Gastroesophageal sphincter (tissue), 4 donors: ENCODE measurements at regions not wholly inside any gene's neighbourhood (a gene's known extent, or its start where the extent isn't known, plus 50 kb on each side); places are given as distances from the start of the nearest gene placed in this dataset.
A peak's percentile ranks its signal among the peaks of the same experiment; 100 is the strongest.

Experiments
- ATAC-seq: fragments of 150-250 bp; one replicate; pipeline ENCODE4 v1.9.1; 2016; ENCODE audit warnings: mild to moderate bottlenecking, moderate library complexity
- H3K27ac ChIP-seq, 4 donors: fragments of 200-600 bp; sonication (generic) in 3 of 4; 1 replicate in 3 of 4; 2 replicates in 1 of 4; pipeline ENCODE4 v1.5.1; 2016 to 2019
- H3K27me3 ChIP-seq: fragments of 200-600 bp; sonication (generic); one replicate; pipeline ENCODE4 v1.5.1; 2019
- H3K36me3 ChIP-seq, 2 donors: fragments of 200-600 bp; sonication (generic); one replicate each; pipeline ENCODE4 v1.5.1; 2019; ENCODE audit warnings: control low read depth in 1 of 2
- H3K4me1 ChIP-seq, 3 donors: fragments of 200-600 bp; sonication (generic); 1 replicate in 2 of 3; 2 replicates in 1 of 3; pipeline ENCODE4 v1.5.1; 2016 to 2019; ENCODE audit warnings: control low read depth in 2 of 3
- H3K4me3 ChIP-seq, 2 donors: fragments of 200-600 bp; sonication (generic); one replicate each; pipeline ENCODE4 v1.5.1; 2019; ENCODE audit warnings: mild to moderate bottlenecking in 1 of 2, moderate library complexity in 1 of 2
- H3K9me3 ChIP-seq, 3 donors: fragments of 200-600 bp; sonication (generic); one replicate each; pipeline ENCODE4 v1.5.1; 2017 to 2019; ENCODE audit warnings: control low read depth in 2 of 3
- CTCF ChIP-seq, 4 experiments: fragments of 200-600 bp in 2 of 4; fragments of 450-650 bp in 2 of 4; sonication (generic) in 1 of 4; IDR thresholded peaks; one replicate each; pipeline ENCODE4 v1.5.1; 2017 to 2019; ENCODE audit warnings: antibody characterized with exemption in 4 of 4, mild to moderate bottlenecking in 2 of 4, moderate library complexity in 2 of 4
- EP300 ChIP-seq: sonication (generic); formaldehyde crosslinking; IDR thresholded peaks from one replicate; pipeline ENCODE4 v1.6.1; 2017; ENCODE audit warnings: antibody characterized with exemption, mild to moderate bottlenecking
- POLR2A ChIP-seq, 2 donors: fragments of 450-650 bp; IDR thresholded peaks; one replicate each; pipeline ENCODE4 v1.6.1; 2017; ENCODE audit warnings: antibody characterized with exemption in 2 of 2, mild to moderate bottlenecking in 2 of 2, moderate library complexity in 1 of 2
- POLR2AphosphoS5 ChIP-seq: sonication (generic); formaldehyde crosslinking; IDR thresholded peaks from one replicate; pipeline ENCODE4 v1.6.1; 2017; ENCODE audit warnings: antibody characterized with exemption
- WGBS, 2 donors: methylation state at CpG; one replicate each; pipeline ENCODE4 v1.1.5; 2018; ENCODE audit warnings: low coverage in 1 of 2; 5-methylcytosine and 5-hydroxymethylcytosine counted together

GRCh38 chr18:51884039-51884438, 456.0 kb upstream of the DCC start:
- Histone ChIP-seq H3K4me1 (no peaks in the 10 kb centered on the region), H3K27ac (no peak overlapping the region), H3K4me3 (no peak overlapping the region), H3K9me3 (no peaks in the 10 kb centered on the region), H3K27me3 (no peaks in the 10 kb centered on the region), H3K36me3 (no peaks in the 10 kb centered on the region)
- TF ChIP-seq CTCF (IDR thresholded peaks at IDR 0.05) = no peak
- no peak for TF ChIP-seq EP300
- TF ChIP-seq POLR2A (IDR thresholded peaks at IDR 0.05) = no peak
- WGBS, 2 donors = 82% methylated on average over 2 of the region's 4 CpGs; no CpG with 5 or more reads in 1 of the 2 donors
- ATAC-seq = no peak

- no peak for ATAC-seq
- peaks cover 0 to 10% (median 0%) of the 10 kb centered on the region in 3 donors for H3K4me1 ChIP-seq
- H3K4me3 ChIP-seq = no peak overlapping the region
- no peaks in the 10 kb centered on the region for H3K27me3 ChIP-seq
- H3K36me3 ChIP-seq = no peaks in the 10 kb centered on the region
- H3K9me3 ChIP-seq = no peaks in the 10 kb centered on the region
- WGBS, 2 donors = 39 to 43% methylated on average over 1 to 2 of the region's 3 CpGs
- TF ChIP-seq CTCF (IDR thresholded peaks at IDR 0.05) (no peak), POLR2AphosphoS5 (no peak), POLR2A (IDR thresholded peaks at IDR 0.05) (no peak), EP300 (no peak)
- H3K27ac ChIP-seq = peak overlapping the region in 1 of 4 donors; percentile 47
Measured at GRCh38 chr18:51890762-51891161, 449.2 kb upstream of the DCC start.

- peaks cover 0 to 10% (median 0%) of the 10 kb centered on the region in 3 donors for H3K4me1 ChIP-seq
- WGBS, 2 donors = 50% methylated on average over 1 of the region's 1 CpG; no CpG with 5 or more reads in 1 of the 2 donors
- H3K36me3 ChIP-seq = no peaks in the 10 kb centered on the region
- TF ChIP-seq POLR2AphosphoS5 (no peak), CTCF (IDR thresholded peaks at IDR 0.05) (no peak), POLR2A (IDR thresholded peaks at IDR 0.05) (no peak)
- no peaks in the 10 kb centered on the region for H3K27me3 ChIP-seq
- H3K9me3 ChIP-seq = no peaks in the 10 kb centered on the region
- no peak overlapping the region for H3K27ac ChIP-seq
- no peak overlapping the region for H3K4me3 ChIP-seq
- ATAC-seq = no peak
Measured at GRCh38 chr18:51891876-51892275, 448.1 kb upstream of the DCC start.

GRCh38 chr18:51897884-51898283, 442.1 kb upstream of the DCC start:
- H3K4me3 ChIP-seq = no peak overlapping the region
- no peaks in the 10 kb centered on the region for H3K36me3 ChIP-seq
- no peaks in the 10 kb centered on the region for H3K27me3 ChIP-seq
- H3K4me1 ChIP-seq = no peaks in the 10 kb centered on the region
- ATAC-seq = no peak
- TF ChIP-seq POLR2AphosphoS5 (no peak), CTCF (IDR thresholded peaks at IDR 0.05) (no peak), POLR2A (IDR thresholded peaks at IDR 0.05) (no peak), EP300 (no peak)
- WGBS, 2 donors = 85 to 94% methylated on average over 5 to 6 of the region's 6 CpGs
- peaks cover 0 to 6% (median 0%) of the 10 kb centered on the region in 3 donors for H3K9me3 ChIP-seq
- no peak overlapping the region for H3K27ac ChIP-seq

GRCh38 chr18:51907687-51908597, 432.1 kb upstream of the DCC start:
- H3K4me3 ChIP-seq = no peak overlapping the region
- H3K36me3 ChIP-seq = no peaks in the 10 kb centered on the region
- H3K27ac ChIP-seq = no peak overlapping the region
- H3K27me3 ChIP-seq = no peaks in the 10 kb centered on the region
- no peaks in the 10 kb centered on the region for H3K9me3 ChIP-seq
- H3K4me1 ChIP-seq = no peaks in the 10 kb centered on the region
- WGBS, 2 donors = 71 to 88% methylated on average over 7 of the region's 7 CpGs
- TF ChIP-seq POLR2A (IDR thresholded peaks at IDR 0.05) (no peak), EP300 (no peak), CTCF (IDR thresholded peaks at IDR 0.05) (no peak)
- no peak for ATAC-seq
